ENCODE measurements at regions not wholly inside any gene's neighbourhood (a gene's known extent, or its start where the extent isn't known, plus 50 kb on each side); places are given as distances from the start of the nearest gene placed in this dataset.
A peak's percentile ranks its signal among the peaks of the same experiment; 100 is the strongest.

DNA sequence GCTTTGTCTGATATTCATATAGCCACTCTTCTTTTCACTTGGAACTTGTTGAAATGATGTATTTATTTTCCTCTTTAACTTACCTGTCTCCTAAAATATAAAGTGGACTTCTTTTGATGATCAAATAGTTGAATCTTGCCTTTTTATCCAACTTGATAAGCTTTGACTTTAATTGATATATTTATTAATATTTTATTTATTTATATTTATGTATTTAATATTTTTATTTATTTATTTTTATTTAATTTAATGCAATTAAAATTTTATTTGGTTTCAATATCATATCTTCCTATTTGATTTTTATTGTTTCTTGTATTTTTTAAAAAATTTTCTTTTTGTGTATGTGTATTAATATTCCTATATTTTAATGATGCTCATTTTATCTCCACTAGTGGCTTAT, 555.1 kb upstream of the EPHA6 start:
- Histone ChIP-seq H3K4me1 (no peaks in the 10 kb centered on the region), H3K9me3 (no peaks in the 10 kb centered on the region), H3K27me3 (no peaks in the 10 kb centered on the region), H3K36me3 (no peaks in the 10 kb centered on the region), H3K27ac (no peak overlapping the region), H3K4me3 (no peak overlapping the region)
- no peak for TF ChIP-seq POLR2AphosphoS5 (IDR thresholded peaks at IDR 0.05)
- TF ChIP-seq, protein P1, sequence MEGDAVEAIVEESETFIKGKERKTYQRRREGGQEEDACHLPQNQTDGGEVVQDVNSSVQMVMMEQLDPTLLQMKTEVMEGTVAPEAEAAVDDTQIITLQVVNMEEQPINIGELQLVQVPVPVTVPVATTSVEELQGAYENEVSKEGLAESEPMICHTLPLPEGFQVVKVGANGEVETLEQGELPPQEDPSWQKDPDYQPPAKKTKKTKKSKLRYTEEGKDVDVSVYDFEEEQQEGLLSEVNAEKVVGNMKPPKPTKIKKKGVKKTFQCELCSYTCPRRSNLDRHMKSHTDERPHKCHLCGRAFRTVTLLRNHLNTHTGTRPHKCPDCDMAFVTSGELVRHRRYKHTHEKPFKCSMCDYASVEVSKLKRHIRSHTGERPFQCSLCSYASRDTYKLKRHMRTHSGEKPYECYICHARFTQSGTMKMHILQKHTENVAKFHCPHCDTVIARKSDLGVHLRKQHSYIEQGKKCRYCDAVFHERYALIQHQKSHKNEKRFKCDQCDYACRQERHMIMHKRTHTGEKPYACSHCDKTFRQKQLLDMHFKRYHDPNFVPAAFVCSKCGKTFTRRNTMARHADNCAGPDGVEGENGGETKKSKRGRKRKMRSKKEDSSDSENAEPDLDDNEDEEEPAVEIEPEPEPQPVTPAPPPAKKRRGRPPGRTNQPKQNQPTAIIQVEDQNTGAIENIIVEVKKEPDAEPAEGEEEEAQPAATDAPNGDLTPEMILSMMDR (IDR thresholded peaks at IDR 0.05): no peak
- TF ChIP-seq EP300 (IDR thresholded peaks at IDR 0.05): no peak
- no peak for TF ChIP-seq POLR2A (IDR thresholded peaks at IDR 0.05)
- no peak for ATAC-seq

DNA sequence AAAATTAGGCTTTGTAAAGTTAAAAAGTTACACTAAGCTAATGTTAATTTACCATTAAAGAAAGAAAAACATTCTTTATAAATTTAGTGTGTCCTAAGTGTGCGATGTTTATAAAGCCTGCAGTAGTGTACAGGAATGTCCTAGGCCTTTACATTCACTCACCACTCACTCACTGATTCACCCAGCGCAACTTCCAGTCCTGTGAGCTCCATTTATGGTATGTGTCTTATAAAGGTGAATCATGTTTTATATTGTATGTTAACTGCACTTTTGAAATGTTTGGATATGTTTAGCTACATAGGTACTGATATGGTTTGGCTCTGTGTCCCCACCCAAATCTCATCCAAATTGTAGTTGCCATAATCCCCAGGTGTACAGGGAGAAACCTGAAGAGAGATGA, 549.7 kb upstream of the EPHA6 start:
- TF ChIP-seq POLR2A (IDR thresholded peaks at IDR 0.05) (no peak), EP300 (IDR thresholded peaks at IDR 0.05) (no peak), POLR2AphosphoS5 (IDR thresholded peaks at IDR 0.05) (no peak)
- TF ChIP-seq, protein P1 (IDR thresholded peaks at IDR 0.05): no peak
- H3K27me3 ChIP-seq: no peaks in the 10 kb centered on the region
- WGBS, 2 donors (ENCODE audit: low coverage in 1 of 2): 94 to 98% methylated on average over 2 of the region's 2 CpGs
- no peaks in the 10 kb centered on the region for H3K4me1 ChIP-seq
- H3K36me3 ChIP-seq: no peaks in the 10 kb centered on the region
- no peak for ATAC-seq
- H3K4me3 ChIP-seq: no peak overlapping the region
- H3K9me3 ChIP-seq: no peaks in the 10 kb centered on the region
- H3K27ac ChIP-seq: no peak overlapping the region

DNA sequence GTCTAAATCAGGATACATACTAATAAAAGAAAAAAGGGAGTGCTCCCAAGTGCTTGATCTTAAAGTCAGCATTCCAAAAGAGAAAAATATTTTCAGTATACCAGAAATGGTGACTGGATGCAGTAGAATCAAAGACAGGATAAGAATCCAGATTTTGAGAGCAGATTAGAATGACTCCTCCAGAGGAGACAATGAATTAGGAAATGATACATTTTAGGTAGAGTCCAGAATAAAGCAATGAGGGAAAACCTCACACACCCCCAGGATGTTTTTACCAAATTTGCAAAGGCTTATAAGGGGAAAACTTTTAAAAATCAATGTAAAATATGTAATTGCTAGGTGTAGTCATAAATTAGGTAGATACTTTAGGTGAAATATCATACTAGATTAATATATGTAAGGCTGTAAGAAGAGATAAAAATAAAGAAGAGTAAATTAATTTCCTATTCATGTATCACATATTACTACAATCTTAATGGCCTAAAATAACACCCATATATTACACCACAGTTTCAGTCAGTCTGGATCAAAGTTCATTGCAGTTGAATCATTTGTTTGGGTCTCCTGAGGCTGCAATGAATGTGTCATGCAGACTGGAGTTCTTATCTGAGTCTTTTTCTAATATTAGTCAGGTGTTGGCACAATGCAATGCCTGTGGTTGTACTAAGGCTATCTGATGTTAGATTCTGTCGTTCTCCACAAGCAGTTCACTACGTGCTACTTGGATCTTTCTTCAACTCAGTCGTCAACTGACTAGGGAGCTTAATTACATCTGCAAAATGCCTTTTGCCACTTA, 547.8 kb upstream of the EPHA6 start:
- peak; percentile 43 for ATAC-seq
- TF ChIP-seq POLR2AphosphoS5 (IDR thresholded peaks at IDR 0.05): no peak
- TF ChIP-seq, protein P1 (IDR thresholded peaks at IDR 0.05): no peak
- TF ChIP-seq EP300 (IDR thresholded peaks at IDR 0.05): no peak
- TF ChIP-seq POLR2A (IDR thresholded peaks at IDR 0.05): no peak
- Histone ChIP-seq H3K4me1 (no peaks in the 10 kb centered on the region), H3K9me3 (no peaks in the 10 kb centered on the region), H3K4me3 (no peak overlapping the region), H3K36me3 (no peaks in the 10 kb centered on the region), H3K27ac (no peak overlapping the region), H3K27me3 (no peaks in the 10 kb centered on the region)
- 24 to 51% methylated on average over 2 to 3 of the region's 3 CpGs for WGBS, 2 donors (ENCODE audit: low coverage in 1 of 2)

DNA sequence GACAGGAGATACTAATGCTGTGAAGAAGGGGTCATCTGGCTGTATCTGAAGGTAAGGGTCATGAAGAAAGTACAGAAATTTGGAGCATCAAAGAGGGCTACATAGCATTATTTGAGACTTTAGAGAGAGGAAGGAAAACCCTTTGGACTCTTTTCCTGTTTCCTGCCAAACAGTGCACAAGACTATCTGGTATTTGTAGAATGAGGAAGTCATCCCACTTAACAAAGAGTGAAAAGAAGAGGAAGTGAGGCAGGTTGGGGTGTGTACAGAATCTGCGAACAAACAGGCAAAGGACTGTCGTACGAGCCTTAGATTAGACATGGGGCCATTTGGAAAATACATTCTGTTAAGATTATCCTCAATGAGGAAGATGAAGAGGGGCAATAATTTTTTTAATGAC, 546.8 kb upstream of the EPHA6 start:
- no peak overlapping the region for H3K4me3 ChIP-seq
- H3K4me1 ChIP-seq: no peaks in the 10 kb centered on the region
- TF ChIP-seq, protein P1 (IDR thresholded peaks at IDR 0.05): no peak
- no peak for TF ChIP-seq POLR2AphosphoS5 (IDR thresholded peaks at IDR 0.05)
- TF ChIP-seq POLR2A (IDR thresholded peaks at IDR 0.05): no peak
- TF ChIP-seq EP300 (IDR thresholded peaks at IDR 0.05): no peak
- WGBS, 2 donors (ENCODE audit: low coverage in 1 of 2): 60 to 100% methylated on average over 3 of the region's 3 CpGs
- H3K36me3 ChIP-seq: no peaks in the 10 kb centered on the region
- no peaks in the 10 kb centered on the region for H3K27me3 ChIP-seq
- no peaks in the 10 kb centered on the region for H3K9me3 ChIP-seq
- no peak overlapping the region for H3K27ac ChIP-seq
- ATAC-seq: no peak

DNA sequence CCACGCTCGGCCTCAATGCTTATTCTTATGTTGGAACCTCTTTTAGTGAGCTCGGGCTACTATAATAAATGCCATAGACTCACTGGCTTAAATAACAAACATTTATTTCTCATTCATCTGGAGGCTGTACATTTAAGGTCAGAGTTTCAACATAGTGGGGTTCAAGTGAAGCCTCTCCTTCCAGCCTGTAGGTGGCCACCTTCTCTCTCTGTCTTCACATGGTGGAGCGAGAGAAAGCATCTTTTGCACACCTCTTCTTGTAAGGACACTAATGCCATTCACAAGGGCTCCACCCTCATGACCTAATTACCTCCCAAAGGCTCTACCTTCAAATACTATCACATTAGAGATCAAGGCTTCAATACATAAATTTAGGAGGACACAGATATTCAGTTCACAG, 520.3 kb upstream of the EPHA6 start:
- ATAC-seq: no peak
- 85 to 100% methylated on average over 1 to 4 of the region's 4 CpGs for WGBS, 2 donors (ENCODE audit: low coverage in 1 of 2)
- Histone ChIP-seq H3K27me3 (no peaks in the 10 kb centered on the region), H3K36me3 (no peaks in the 10 kb centered on the region), H3K27ac (no peak overlapping the region), H3K9me3 (no peaks in the 10 kb centered on the region), H3K4me1 (no peaks in the 10 kb centered on the region), H3K4me3 (no peak overlapping the region)
- TF ChIP-seq EP300 (IDR thresholded peaks at IDR 0.05): no peak
- TF ChIP-seq POLR2AphosphoS5 (IDR thresholded peaks at IDR 0.05): no peak
- TF ChIP-seq, protein P1 (IDR thresholded peaks at IDR 0.05): no peak
- no peak for TF ChIP-seq POLR2A (IDR thresholded peaks at IDR 0.05)

Data from gastroesophageal sphincter (tissue), 4 donors.